Muscle of arm (tissue), 1 donor: ENCODE measurements at regions not wholly inside any gene's neighbourhood (a gene's known extent, or its start where the extent isn't known, plus 50 kb on each side); places are given as distances from the start of the nearest gene placed in this dataset.

Experiments used
- DNase-seq: peaks from one replicate; pipeline ENCODE4 v3.0.0-alpha.2; 2013

GRCh38 chr15:62977952-62978811, 64.4 kb upstream of the TPM1 start:
- no peak for DNase-seq

GRCh38 chr15:62979252-62979651, 63.3 kb upstream of the TPM1 start:
- no peak for DNase-seq

- DNase-seq, result no peak
Measured at GRCh38 chr15:62981071-62981470, 61.5 kb upstream of the TPM1 start.

GRCh38 chr15:62983956-62984355, 58.6 kb upstream of the TPM1 start:
- DNase-seq, result no peak

- no peak for DNase-seq
Measured at GRCh38 chr15:62985768-62986167, 56.8 kb upstream of the TPM1 start.

- DNase-seq, result no peak
Measured at GRCh38 chr15:62986948-62987347, 55.6 kb upstream of the TPM1 start.

GRCh38 chr15:62988701-62989100, 53.8 kb upstream of the TPM1 start:
- no peak for DNase-seq

- no peak for DNase-seq
Measured at GRCh38 chr15:62989366-62990055, 53.0 kb upstream of the TPM1 start.

- DNase-seq, result no peak
Measured at GRCh38 chr15:62991698-62992097, 50.8 kb upstream of the TPM1 start.

- no peak for DNase-seq
Measured at GRCh38 chr15:62992302-62992701, 50.2 kb upstream of the TPM1 start.
